ENCODE measurements at regions not wholly inside any gene's neighbourhood (a gene's known extent, or its start where the extent isn't known, plus 50 kb on each side); places are given as distances from the start of the nearest gene placed in this dataset.
A peak's percentile ranks its signal among the peaks of the same experiment; 100 is the strongest.

- no peak overlapping the region for H3K56ac ChIP-seq (ENCODE audit: insufficient read length, low read depth, low read length)
- H3K27me3 ChIP-seq (ENCODE audit: insufficient read depth, low read length) = no peaks in the 10 kb centered on the region
- no peak overlapping the region for H3K18ac ChIP-seq (ENCODE audit: insufficient read length, low read depth, low read length)
- no peak overlapping the region for H3K14ac ChIP-seq (ENCODE audit: insufficient read depth, low read length)
- no peak overlapping the region for H2AK5ac ChIP-seq (ENCODE audit: insufficient read length, low read length)
- DNase-seq = no peak
- no peak overlapping the region for H4K91ac ChIP-seq (ENCODE audit: insufficient read length, low read depth, low read length)
- no peak overlapping the region for H4K5ac ChIP-seq (ENCODE audit: insufficient read length, low read depth, low read length)
- Mint-ChIP-seq H3K36me3 (ENCODE audit: insufficient read depth in 1 of 3, low read depth in 3 of 3) (no peaks in the 10 kb centered on the region), H3K4me1 (0 out of 4 replicates have a peak, but pooled peaks cover 0 to 3% of the 10 kb centered on the region in 2 experiments), H3K9me3 (no peaks in the 10 kb centered on the region), H3K4me3 (no peak overlapping the region), H3K27me3 (ENCODE audit: low read depth) (no peaks in the 10 kb centered on the region), H3K27ac (0 out of 7 replicates have a peak overlapping the region, but pooled peaks of 1 of the 3 experiments have one; percentile 7)
- no peaks in the 10 kb centered on the region for H3K9me3 ChIP-seq (ENCODE audit: control insufficient read depth, low read depth, low read length)
- no peaks in the 10 kb centered on the region for H3K23me2 ChIP-seq (ENCODE audit: insufficient read length, low read depth, low read length, poor library complexity, severe bottlenecking)
- no peak overlapping the region for H3K23ac ChIP-seq (ENCODE audit: insufficient read length, low read depth, low read length)
- H3K4ac ChIP-seq (ENCODE audit: low read depth, low read length) = no peak overlapping the region
- no peak overlapping the region for H3K9ac ChIP-seq (ENCODE audit: extremely low read depth, insufficient read length, low read length)
- H4K20me1 ChIP-seq (ENCODE audit: control insufficient read depth, insufficient read depth, insufficient read length) = no peaks in the 10 kb centered on the region
- H2AFZ ChIP-seq (ENCODE audit: low read length) = no peak overlapping the region
- no peak overlapping the region for H3K4me2 ChIP-seq (ENCODE audit: insufficient read depth, insufficient read length, low read length)
- TF ChIP-seq CTCF (conservative IDR thresholded peaks at IDR 0.05) = no peak
- H2BK12ac ChIP-seq (ENCODE audit: insufficient read length, low read depth, low read length) = no peak overlapping the region
- no peak overlapping the region for H4K8ac ChIP-seq (replicated peaks; ENCODE audit: insufficient read length, low read depth, low read length)
- WGBS (ENCODE audit: extremely low coverage, insufficient read length, low lambda C conversion rate) = no CpG with 5 or more reads among the region's 1 CpG
- H3K79me2 ChIP-seq (ENCODE audit: insufficient read depth, low read length) = no peaks in the 10 kb centered on the region
- no peak overlapping the region for H3T11ph ChIP-seq (ENCODE audit: low read length)
- no peak overlapping the region for H2BK15ac ChIP-seq (ENCODE audit: low read depth, low read length)
- no peak overlapping the region for H2BK20ac ChIP-seq (ENCODE audit: low read depth, low read length, poor library complexity, severe bottlenecking)
- H2BK120ac ChIP-seq (ENCODE audit: low read depth, low read length, poor library complexity, severe bottlenecking) = no peak overlapping the region
- no peak overlapping the region for H3K27ac ChIP-seq (ENCODE audit: insufficient read length, low read depth, low read length)
- H3K4me1 ChIP-seq (ENCODE audit: insufficient read depth, low read length) = no peaks in the 10 kb centered on the region
- H2BK5ac ChIP-seq (ENCODE audit: insufficient read length, low read length) = no peak overlapping the region
- no peaks in the 10 kb centered on the region for H3K79me1 ChIP-seq (ENCODE audit: insufficient read depth, low read depth, low read length, poor library complexity, severe bottlenecking)
Observed at GRCh38 chr2:78586316-78586715, 439.2 kb upstream of the REG3G start.

All from H9 (cell line).